Adrenal gland (tissue), 9 donors: ENCODE measurements at regions not wholly inside any gene's neighbourhood (a gene's known extent, or its start where the extent isn't known, plus 50 kb on each side); places are given as distances from the start of the nearest gene placed in this dataset.

Experiments
- DNase-seq, 7 donors: peaks; one replicate each; pipeline ENCODE4 v3.0.0-alpha.2; 2019 to 2020
- H3K27ac ChIP-seq, 5 donors: fragments of 200-600 bp; sonication (generic) in 4 of 5; 1 replicate in 3 of 5; 2 replicates in 2 of 5; pipeline versions ENCODE4 v1.5.1 to v1.8.0; 2016 to 2020; ENCODE audit warnings: mild to moderate bottlenecking in 1 of 5
- H3K27me3 ChIP-seq: fragments of 200-600 bp; 2 replicates; pipeline ENCODE4 v1.8.0; 2021
- H3K36me3 ChIP-seq, 2 donors: fragments of 200-600 bp; replicated peaks in 1 of 2; 1 replicate in 1 of 2; 2 replicates in 1 of 2; pipeline versions ENCODE4 v1.5.1 to v1.8.0; 2018 to 2022
- H3K4me1 ChIP-seq, 2 donors: fragments of 200-600 bp; replicated peaks in 1 of 2; 1 replicate in 1 of 2; 2 replicates in 1 of 2; pipeline versions ENCODE4 v1.5.1 to v1.8.0; 2018 to 2021
- H3K4me3 ChIP-seq, 4 donors: fragments of 200-600 bp; sonication (generic) in 3 of 4; one replicate each; pipeline ENCODE4 v1.5.1; 2016 to 2018
- H3K9me3 ChIP-seq, 3 donors: fragments of 200-600 bp; sonication (generic) in 1 of 3; replicated peaks in 1 of 3; 1 replicate in 2 of 3; 2 replicates in 1 of 3; pipeline versions ENCODE4 v1.5.1 to v1.8.0; 2016 to 2021
- POLR2A ChIP-seq, 2 donors: fragments of 450-650 bp; IDR thresholded peaks; one replicate each; pipeline ENCODE4 v1.6.1; 2017; ENCODE audit warnings: antibody characterized with exemption in 2 of 2, mild to moderate bottlenecking in 2 of 2, moderate library complexity in 1 of 2
- WGBS, 4 donors: extraction: QIAGEN DNeasy Blood & Tissue Kit in 2 of 4; methylation state at CpG; one replicate each; pipeline versions ENCODE4 v1.1.5 to v1.1.7; 2013 to 2017; 5-methylcytosine and 5-hydroxymethylcytosine counted together
- intact Hi-C, 2 donors: fragments of 100-400 bp; cut with DNase I; formaldehyde crosslinking; loops; one replicate each; pipeline versions ENCODE4 v1.14.1 to v1.15.0; 2022 to 2023
- TF ChIP-seq, protein P1 (sequence below), 6 experiments: fragments of 450-650 bp in 4 of 6; fragments of 200-600 bp in 2 of 6; sonication (generic) in 1 of 6; IDR thresholded peaks; 1 replicate in 5 of 6; 2 replicates in 1 of 6; pipeline versions ENCODE4 v1.5.1 to v1.8.0; 2016 to 2021; ENCODE audit warnings: antibody characterized with exemption in 6 of 6, mild to moderate bottlenecking in 2 of 6, moderate library complexity in 1 of 6
- donor health status: healthy with polysubstance abuse.
- donor health status: Bipolar disorder and iron deficiency.
- donor health status: DM: yes; HTN: yes; CAD: no.
- donor health status: DM: no; HTN: no; CAD: no.
- donor health status: DM: no; HTN: no; CAD: no.

DNA sequence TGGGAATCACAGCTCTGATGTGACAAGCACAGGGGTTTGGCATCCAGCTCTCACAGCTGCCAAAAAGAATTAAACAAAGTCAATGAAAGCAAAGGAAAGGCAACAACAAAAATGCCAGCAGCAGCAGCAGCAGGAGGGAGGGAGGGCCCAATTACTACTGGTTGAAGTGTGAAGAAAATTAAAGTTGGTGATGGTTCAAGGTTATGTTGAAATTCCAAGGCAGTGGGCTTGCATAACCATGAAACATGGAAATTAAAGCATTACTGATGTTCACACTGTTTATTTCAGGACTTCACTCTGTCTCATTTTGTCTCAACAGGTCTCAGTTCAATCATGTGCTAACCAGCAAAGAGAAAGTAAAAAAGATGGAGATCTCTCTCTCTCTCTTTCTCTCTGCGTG is 220.3 kb upstream of the LYPLAL1 start:
- intact Hi-C loops, result no loop called here
- Histone ChIP-seq H3K9me3 (no peaks in the 10 kb centered on the region), H3K4me1 (no peaks in the 10 kb centered on the region), H3K27me3 (no peaks in the 10 kb centered on the region), H3K4me3 (no peak overlapping the region), H3K36me3 (no peaks in the 10 kb centered on the region), H3K27ac (no peak overlapping the region)
- DNase-seq, result no peak
- 82 to 96% (median 94%) methylated on average over 1 of the region's 1 CpG for WGBS, 4 donors
- TF ChIP-seq POLR2A (IDR thresholded peaks at IDR 0.05), result no peak
- TF ChIP-seq, protein P1, sequence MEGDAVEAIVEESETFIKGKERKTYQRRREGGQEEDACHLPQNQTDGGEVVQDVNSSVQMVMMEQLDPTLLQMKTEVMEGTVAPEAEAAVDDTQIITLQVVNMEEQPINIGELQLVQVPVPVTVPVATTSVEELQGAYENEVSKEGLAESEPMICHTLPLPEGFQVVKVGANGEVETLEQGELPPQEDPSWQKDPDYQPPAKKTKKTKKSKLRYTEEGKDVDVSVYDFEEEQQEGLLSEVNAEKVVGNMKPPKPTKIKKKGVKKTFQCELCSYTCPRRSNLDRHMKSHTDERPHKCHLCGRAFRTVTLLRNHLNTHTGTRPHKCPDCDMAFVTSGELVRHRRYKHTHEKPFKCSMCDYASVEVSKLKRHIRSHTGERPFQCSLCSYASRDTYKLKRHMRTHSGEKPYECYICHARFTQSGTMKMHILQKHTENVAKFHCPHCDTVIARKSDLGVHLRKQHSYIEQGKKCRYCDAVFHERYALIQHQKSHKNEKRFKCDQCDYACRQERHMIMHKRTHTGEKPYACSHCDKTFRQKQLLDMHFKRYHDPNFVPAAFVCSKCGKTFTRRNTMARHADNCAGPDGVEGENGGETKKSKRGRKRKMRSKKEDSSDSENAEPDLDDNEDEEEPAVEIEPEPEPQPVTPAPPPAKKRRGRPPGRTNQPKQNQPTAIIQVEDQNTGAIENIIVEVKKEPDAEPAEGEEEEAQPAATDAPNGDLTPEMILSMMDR (IDR thresholded peaks at IDR 0.05), result no peak

DNA sequence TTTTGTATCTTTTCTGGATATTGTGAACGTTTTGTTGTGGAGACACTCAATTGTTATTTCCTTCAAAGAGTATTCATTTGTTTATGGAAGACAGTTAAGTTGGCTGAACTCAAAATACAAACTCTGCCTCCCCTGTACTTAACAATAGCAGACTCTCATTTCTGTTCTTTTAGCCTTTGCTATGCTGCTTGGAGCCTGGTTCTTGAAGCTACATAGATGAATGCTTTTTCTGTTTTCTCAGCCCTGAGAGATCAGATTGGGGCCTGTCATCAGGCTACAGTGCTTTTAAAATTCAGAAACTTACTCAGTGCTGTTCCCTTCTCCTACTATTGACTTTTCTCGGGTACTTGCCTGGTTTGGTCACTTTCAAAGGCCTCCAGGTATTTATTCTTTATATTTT is 215.7 kb upstream of the LYPLAL1 start:
- no peaks in the 10 kb centered on the region for H3K27me3 ChIP-seq
- no peak for DNase-seq
- 43 to 69% (median 55%) methylated on average over 2 of the region's 2 CpGs for WGBS, 4 donors
- intact Hi-C loops, result no loop called here
- no peaks in the 10 kb centered on the region for H3K36me3 ChIP-seq
- H3K4me3 ChIP-seq, result no peak overlapping the region
- TF ChIP-seq, protein P1 (IDR thresholded peaks at IDR 0.05), result no peak
- no peak for TF ChIP-seq POLR2A (IDR thresholded peaks at IDR 0.05)
- no peak overlapping the region for H3K27ac ChIP-seq
- H3K4me1 ChIP-seq, result no peaks in the 10 kb centered on the region
- H3K9me3 ChIP-seq, result no peaks in the 10 kb centered on the region

DNA sequence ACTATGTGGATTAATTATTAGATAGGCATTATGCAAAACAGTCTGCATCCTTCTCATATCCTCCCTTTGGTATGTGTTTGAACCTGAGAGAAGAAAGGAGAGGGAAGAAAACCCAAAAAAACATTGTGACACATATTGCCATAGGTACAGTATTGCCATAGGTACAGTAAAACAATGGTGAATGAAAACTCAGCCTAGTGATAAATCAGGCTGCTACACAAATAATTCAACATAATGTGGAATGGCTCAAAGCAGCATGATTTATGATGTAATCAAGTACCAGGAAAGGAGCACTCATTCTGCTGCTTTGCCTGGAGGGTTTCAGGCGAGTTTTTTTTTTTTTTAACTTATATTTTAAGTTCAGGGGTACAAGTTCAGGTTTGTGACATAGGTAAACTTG is 213.9 kb upstream of the LYPLAL1 start:
- intact Hi-C loops, result no loop called here
- no peak overlapping the region for H3K4me3 ChIP-seq
- 52 to 79% (median 68%) methylated on average over 1 of the region's 1 CpG for WGBS, 4 donors

DNA sequence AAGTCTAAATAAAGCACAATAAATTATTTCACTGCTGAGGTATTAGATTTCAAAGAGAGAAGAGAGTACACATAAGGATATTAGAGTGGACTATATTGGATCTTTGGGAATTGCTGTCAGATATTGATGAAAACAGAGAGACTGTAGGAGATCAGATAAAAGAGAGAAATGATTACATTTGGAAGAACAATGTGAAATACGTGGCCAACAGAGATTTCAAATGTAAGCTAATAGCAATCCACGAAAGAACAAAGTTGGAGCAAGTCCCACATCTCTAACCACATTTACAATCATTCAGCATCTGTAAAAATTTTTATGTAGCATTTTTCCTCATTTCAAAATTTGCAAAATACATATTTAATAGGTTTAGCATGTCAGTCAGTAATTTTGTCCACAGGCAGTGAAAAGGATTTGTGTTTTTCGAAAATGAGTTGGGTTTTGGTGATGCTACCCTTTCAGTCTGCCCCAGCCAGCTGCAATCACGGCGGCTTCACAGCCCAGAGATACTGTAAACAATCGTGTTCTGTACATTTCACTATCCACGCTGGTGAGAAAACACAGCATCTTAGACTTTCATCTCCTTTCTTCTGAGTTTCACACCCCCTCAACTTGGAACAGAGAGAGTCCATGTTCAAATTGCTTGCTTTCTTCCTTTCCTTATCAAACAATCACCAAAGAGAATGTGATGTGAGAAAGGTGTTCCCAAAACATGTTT is 209.1 kb upstream of the LYPLAL1 start:
- 70 to 80% (median 75%) methylated on average over 7 of the region's 7 CpGs for WGBS, 4 donors
- no peaks in the 10 kb centered on the region for H3K4me1 ChIP-seq
- H3K27ac ChIP-seq, result no peak overlapping the region
- intact Hi-C loops, result no loop called here
- H3K27me3 ChIP-seq, result no peaks in the 10 kb centered on the region
- peaks cover 0 to 5% (median 0%) of the 10 kb centered on the region in 3 donors for H3K9me3 ChIP-seq
- no peak for DNase-seq
- no peaks in the 10 kb centered on the region for H3K36me3 ChIP-seq
- TF ChIP-seq, protein P1 (IDR thresholded peaks at IDR 0.05), result no peak
- no peak for TF ChIP-seq POLR2A (IDR thresholded peaks at IDR 0.05)
- H3K4me3 ChIP-seq, result no peak overlapping the region

More for the DNA sequence above, 213.9 kb upstream of the LYPLAL1 start:
- no peaks in the 10 kb centered on the region for H3K36me3 ChIP-seq
- H3K4me1 ChIP-seq, result no peaks in the 10 kb centered on the region
- no peak overlapping the region for H3K27ac ChIP-seq
- TF ChIP-seq, protein P1 (IDR thresholded peaks at IDR 0.05), result no peak
- TF ChIP-seq POLR2A (IDR thresholded peaks at IDR 0.05), result no peak
- H3K27me3 ChIP-seq, result no peaks in the 10 kb centered on the region
- no peak for DNase-seq
- no peaks in the 10 kb centered on the region for H3K9me3 ChIP-seq
